ENCODE measurements at regions not wholly inside any gene's neighbourhood (a gene's known extent, or its start where the extent isn't known, plus 50 kb on each side); places are given as distances from the start of the nearest gene placed in this dataset.

- TF ChIP-seq MAX (IDR thresholded peaks at IDR 0.05) (no peak), FOXA1 (IDR thresholded peaks at IDR 0.05) (no peak), ATF3 (IDR thresholded peaks at IDR 0.05) (no peak)
Observed at GRCh38 chr4:23006756-23007155, 314.0 kb downstream of the GBA3 start.
